ENCODE measurements at regions not wholly inside any gene's neighbourhood (a gene's known extent, or its start where the extent isn't known, plus 50 kb on each side); places are given as distances from the start of the nearest gene placed in this dataset.

- DNase-seq, result peak; percentile 30
- TF ChIP-seq POLR2A (IDR thresholded peaks at IDR 0.05), result no peak
- H3K27ac ChIP-seq, result no peak overlapping the region
- 85 to 96% (median 90%) methylated on average over 7 of the region's 7 CpGs for WGBS, 5 donors
- H3K36me3 ChIP-seq, result no peaks in the 10 kb centered on the region
- peaks cover 0 to 73% (median 6%) of the 10 kb centered on the region in 7 donors for H3K27me3 ChIP-seq (replicated peaks in 1 of 7)
- H3K4me3 ChIP-seq, result no peak overlapping the region
- intact Hi-C loops (cut with DNase I; ENCODE audit: low total_unique reads), result no loop called here
- peaks cover 0 to under 1% (median 0%) of the 10 kb centered on the region in 6 donors for H3K4me1 ChIP-seq
- no peaks in the 10 kb centered on the region for H3K9me3 ChIP-seq
Measured at GRCh38 chr6:3910106-3910663, 61.0 kb downstream of the FAM50B start.

- TF ChIP-seq CTCF (IDR thresholded peaks at IDR 0.05 in 8 of 11, conservative IDR thresholded peaks at IDR 0.05 in 3 of 11) (no peak), POLR2AphosphoS5 (IDR thresholded peaks at IDR 0.05) (no peak), POLR2A (IDR thresholded peaks at IDR 0.05) (no peak)
- intact Hi-C loops (cut with DNase I; ENCODE audit: low total_unique reads), result no loop called here
- 59 to 79% (median 74%) methylated on average over 2 of the region's 2 CpGs for WGBS, 5 donors
- no peaks in the 10 kb centered on the region for H3K36me3 ChIP-seq
- DNase-seq, result no peak
- no peaks in the 10 kb centered on the region for H3K9me3 ChIP-seq
- H3K4me3 ChIP-seq, result no peak overlapping the region
- H3K4me1 ChIP-seq, result peaks cover 0 to 7% (median 0%) of the 10 kb centered on the region in 6 donors
- peaks cover 0 to 70% (median 6%) of the 10 kb centered on the region in 7 donors for H3K27me3 ChIP-seq (replicated peaks in 1 of 7)
- H3K27ac ChIP-seq, result no peak overlapping the region
Measured at GRCh38 chr6:3911130-3911529, 62.0 kb downstream of the FAM50B start.

- 73 to 86% (median 76%) methylated on average over 8 of the region's 8 CpGs for WGBS, 5 donors
- H3K36me3 ChIP-seq, result no peaks in the 10 kb centered on the region
- no peak overlapping the region for H3K4me3 ChIP-seq
- H3K4me1 ChIP-seq, result peaks cover 0 to 7% (median 0%) of the 10 kb centered on the region in 6 donors
- DNase-seq, result peak; percentile 41
- TF ChIP-seq POLR2A (IDR thresholded peaks at IDR 0.05), result no peak
- no peak for TF ChIP-seq POLR2AphosphoS5 (IDR thresholded peaks at IDR 0.05)
- TF ChIP-seq CTCF (IDR thresholded peaks at IDR 0.05 in 8 of 11, conservative IDR thresholded peaks at IDR 0.05 in 3 of 11), result no peak
- peaks cover 0 to 66% (median 6%) of the 10 kb centered on the region in 7 donors for H3K27me3 ChIP-seq (replicated peaks in 1 of 7)
- no peaks in the 10 kb centered on the region for H3K9me3 ChIP-seq
- intact Hi-C loops (cut with DNase I; ENCODE audit: low total_unique reads), result no loop called here
- no peak overlapping the region for H3K27ac ChIP-seq
Measured at GRCh38 chr6:3911614-3912336, 62.6 kb downstream of the FAM50B start.

- Histone ChIP-seq H3K4me3 (no peak overlapping the region), H3K36me3 (no peaks in the 10 kb centered on the region), H3K27ac (no peak overlapping the region), H3K4me1 (peaks cover 0 to 7% (median 0%) of the 10 kb centered on the region in 6 donors), H3K27me3 (replicated peaks in 1 of 7) (peaks cover 0 to 66% (median 6%) of the 10 kb centered on the region in 7 donors), H3K9me3 (no peaks in the 10 kb centered on the region)
- intact Hi-C loops (cut with DNase I; ENCODE audit: low total_unique reads), result no loop called here
- TF ChIP-seq POLR2AphosphoS5 (IDR thresholded peaks at IDR 0.05) (no peak), CTCF (IDR thresholded peaks at IDR 0.05 in 8 of 11, conservative IDR thresholded peaks at IDR 0.05 in 3 of 11) (no peak), POLR2A (IDR thresholded peaks at IDR 0.05) (no peak)
- 83 to 91% (median 87%) methylated on average over 3 of the region's 3 CpGs for WGBS, 5 donors
- DNase-seq, result no peak
Measured at GRCh38 chr6:3912361-3913076, 63.3 kb downstream of the FAM50B start.
